SKM-1 (cell line): ENCODE measurements at regions not wholly inside any gene's neighbourhood (a gene's known extent, or its start where the extent isn't known, plus 50 kb on each side); places are given as distances from the start of the nearest gene placed in this dataset.

ENCODE experiments used
- DNase-seq: peaks from one replicate; lab custom pipeline; 2025; ENCODE audit not compliant: unreplicated experiment; lab: John Stamatoyannopoulos, UW

DNA sequence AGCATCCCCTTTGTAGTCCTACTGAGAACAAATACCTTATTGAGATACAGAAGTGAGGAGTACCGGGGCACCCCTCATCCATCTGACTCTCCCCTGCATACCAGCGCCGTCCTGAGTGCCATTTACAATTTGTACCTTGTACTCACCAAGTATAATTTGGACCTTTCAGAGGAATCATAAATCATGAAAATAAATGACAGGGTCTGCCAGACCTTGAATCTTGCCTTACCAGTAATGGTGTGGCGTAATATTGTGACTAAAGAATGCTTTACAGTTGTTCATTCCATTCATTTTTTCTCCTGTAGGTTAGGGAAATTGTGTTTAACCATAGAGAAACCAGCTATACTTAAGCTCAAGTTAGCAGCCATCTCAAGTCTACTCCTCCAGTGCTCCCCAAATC is 243.7 kb upstream of the RGS6 start:
- DNase-seq = no peak

DNA sequence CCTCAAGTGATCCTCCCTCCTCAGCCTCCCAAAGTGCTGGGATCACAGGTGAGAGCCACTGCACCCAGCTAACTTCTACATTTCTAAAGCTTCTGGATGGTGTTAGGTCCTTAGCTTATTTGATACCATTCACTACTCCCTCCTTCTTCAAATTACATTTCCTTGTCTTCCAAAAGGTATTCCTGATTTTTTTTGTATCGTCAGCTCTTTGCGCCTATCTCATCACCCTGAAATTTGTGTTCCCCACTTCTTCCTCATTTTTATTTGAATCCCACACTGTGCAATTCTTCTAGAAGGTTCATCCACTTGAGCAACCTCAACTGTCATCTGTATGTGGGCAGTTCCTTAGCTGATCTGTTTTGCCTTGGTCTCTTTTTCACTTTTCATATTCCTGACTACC is 241.8 kb upstream of the RGS6 start:
- DNase-seq = no peak

DNA sequence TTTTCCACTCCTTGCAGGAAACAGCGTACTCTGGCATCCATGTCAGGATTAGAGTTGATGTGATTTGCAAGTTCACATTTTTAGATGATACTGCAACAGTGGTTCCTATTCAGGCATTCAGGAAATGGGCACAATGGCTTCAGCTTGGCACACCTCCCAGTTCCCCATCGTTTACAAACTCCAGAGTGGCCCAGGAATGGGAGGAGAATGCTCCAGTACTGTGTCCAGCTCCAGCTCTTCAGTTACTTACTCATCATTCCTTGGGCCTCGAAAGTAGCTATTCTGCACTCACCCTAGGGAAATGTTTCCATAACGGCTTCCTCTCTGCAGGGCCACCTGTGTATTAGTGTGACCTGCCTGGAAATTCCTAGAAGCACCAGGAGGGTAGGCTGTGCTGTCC is 239.7 kb upstream of the RGS6 start:
- DNase-seq = no peak

DNA sequence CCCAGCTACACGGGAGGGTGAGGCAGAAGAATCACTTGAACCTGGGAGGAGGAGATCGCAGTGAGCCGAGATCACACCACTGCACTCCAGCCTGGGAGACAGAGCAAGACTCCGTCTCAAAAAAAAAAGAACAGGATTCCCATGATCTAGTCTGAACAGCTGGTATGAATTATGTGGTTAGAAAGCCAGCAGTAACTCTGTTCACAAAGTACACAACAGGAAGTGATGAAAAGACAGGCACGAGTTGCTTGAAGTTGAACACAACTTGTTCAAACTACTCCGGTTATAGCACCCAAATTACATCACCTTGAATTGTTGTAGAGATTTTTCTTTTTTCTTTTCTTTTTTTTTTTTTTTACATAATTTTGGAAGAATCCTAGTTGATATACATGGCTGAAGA is 238.8 kb upstream of the RGS6 start:
- no peak for DNase-seq

DNA sequence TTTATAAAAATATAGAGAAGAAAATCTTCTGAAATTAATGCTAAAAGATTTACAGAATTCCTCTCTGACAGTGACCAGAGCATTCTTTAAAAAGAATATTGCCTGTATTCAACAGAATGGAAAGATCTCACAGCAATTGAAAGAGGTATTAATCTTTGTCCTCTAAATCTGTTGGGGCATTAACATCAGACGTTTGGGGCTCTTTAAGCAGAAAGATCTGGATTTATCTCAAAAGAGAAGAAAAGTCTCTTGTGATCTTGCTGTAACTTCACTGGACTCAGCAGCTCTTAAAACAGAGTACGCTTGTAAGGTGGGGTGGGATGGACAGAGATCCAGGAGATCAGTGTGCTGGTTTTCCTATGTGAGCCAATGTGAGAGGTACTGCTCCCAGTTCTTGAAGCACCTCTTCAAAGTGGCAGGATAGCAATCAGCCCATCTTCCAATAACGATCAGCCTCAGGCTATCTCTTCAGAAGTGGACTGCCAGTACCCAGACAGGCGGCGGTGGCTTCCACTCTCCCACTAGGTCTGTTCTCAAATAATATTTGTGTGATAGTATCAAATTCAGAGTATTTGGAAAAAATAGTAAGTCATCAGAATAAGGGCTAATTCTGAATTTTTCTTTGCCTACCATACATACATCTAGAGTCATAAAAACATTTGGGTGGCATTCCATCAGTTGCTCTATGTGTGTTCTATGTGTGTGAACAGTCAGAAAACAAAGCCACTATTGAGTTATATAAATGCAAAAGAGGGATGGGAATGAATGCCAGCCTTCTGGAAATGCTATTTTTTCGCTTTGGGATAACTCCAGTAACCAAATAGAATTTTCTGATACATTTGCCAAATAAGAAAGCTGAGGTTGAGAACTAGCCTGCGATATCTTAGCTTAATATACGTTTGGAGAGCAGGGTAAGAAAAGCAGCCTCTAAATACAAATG is 237.4 kb upstream of the RGS6 start:
- no peak for DNase-seq

DNA sequence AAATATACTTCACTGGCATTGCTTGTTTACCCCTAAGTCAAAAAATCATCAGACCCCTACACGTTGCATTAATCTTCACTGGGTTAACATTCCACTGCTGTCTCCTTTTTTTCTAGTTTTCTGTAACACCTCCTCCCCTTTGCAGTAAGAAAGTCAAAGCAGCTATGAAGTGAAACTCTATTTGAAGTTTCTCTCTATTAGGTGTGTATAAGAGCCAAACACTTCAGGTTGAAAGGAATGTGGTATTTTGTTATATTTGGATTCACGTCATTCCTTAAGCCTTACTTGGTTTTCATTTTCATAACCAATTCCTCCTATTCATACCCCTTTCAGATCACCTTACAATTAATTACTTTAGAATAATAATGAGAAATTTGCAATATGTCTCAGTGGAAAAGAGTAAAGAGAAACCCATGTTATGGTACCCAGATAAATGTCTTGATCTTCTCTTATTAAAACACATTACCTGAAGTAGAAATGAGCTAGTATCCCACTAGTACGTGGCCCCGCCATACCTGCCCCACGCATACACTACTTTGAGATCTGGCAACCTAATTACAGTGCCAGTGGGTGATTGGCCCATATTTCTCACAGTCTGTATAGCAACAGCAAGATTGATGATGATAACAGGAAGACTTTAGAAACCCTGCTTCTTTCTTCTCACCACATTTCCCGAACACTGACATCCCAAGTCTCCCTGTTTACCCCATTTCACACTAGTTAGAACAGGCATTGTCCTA is 236.4 kb upstream of the RGS6 start:
- DNase-seq = no peak

DNA sequence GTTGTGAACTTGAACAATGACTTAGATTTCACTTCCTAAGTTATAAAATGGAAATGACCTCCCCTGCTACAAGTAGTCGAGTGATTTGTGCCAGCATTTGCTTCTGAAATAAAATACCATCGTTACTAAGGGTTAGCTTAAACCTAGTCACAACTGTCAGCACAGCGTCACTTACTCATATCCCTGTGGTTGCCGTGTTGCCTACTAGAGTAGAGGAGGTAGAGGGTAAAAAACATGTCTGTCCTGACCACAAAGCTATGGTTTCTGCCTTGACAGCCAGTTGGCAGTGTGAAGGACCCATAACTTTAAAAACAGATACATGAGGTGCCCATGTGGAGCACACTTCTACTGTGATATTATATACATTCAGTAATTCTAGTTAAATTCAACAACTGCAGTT is 234.2 kb upstream of the RGS6 start:
- no peak for DNase-seq

DNA sequence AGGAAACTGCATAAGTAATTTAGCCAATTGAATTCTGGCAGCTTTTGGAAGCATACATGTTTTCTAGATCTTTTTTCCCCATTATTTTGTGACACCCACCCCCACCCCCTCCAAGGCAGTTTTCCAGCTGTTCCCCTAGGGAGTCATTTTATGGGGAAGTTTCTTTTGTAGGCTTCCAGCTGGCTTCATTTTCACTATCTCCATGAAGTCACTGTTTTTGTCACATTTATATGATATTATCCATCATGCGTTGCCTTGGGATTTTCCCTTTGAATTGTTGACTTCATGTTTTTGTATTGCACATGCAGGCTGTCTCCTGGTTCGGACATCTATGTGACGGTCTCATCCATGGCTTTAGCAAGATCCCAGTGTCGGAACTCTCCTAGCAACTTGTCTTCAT is 233.6 kb upstream of the RGS6 start:
- no peak for DNase-seq

DNA sequence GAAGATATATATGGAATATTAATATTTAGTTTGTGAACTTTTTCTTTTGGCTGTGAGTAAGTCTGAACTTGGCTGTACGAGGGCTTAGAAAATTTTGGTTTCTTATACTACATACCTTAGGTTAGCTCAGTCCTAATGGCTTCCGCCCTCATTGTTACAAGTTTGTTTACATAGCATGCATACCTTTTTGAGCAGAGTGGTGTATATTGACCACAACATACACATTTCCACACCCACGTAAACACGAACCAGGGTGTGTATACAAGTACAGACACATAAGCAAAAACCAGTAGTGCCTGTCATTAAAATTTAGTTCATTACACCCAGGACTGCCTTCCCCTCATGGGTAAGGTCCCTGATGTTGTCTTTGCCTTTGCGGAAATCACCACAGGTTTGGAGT is 230.2 kb upstream of the RGS6 start:
- DNase-seq = no peak

DNA sequence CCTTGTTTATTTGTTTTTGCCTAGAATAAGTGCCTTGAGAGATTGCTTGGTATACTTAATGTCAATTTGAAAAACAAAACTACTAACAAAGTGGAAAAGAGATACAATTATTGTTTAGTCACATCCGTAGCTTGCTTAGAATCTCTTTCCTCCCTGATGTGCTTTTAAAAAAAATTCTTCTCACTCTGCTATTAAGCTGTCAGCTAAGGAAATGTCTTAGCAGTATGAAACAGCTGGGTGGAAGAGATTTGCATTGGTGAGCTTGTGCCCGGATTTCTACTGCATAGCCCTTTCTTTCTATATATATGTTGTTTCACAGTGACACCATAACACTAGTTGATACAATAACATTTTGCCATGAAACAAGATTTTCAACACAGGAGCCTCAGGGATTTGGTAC is 229.4 kb upstream of the RGS6 start:
- DNase-seq = no peak

DNA sequence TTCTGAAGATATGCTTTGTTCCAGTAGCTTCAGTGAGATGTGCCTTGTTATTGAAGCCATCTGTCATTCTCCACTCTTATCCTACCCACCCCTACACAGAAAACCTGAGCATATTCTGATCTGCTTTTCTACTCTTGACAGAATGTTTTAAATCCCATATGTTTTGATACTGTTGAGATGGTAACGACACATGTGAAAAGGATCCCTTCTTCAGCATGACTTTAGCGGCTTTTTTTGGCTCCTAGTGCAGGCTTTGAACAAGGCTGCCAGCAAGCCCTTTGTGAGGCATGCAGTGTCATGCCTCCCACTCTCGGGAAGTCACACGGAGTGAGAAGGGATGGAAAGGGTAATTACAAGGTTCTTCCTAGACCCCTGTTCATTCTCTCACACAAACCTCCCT is 228.8 kb upstream of the RGS6 start:
- no peak for DNase-seq

DNA sequence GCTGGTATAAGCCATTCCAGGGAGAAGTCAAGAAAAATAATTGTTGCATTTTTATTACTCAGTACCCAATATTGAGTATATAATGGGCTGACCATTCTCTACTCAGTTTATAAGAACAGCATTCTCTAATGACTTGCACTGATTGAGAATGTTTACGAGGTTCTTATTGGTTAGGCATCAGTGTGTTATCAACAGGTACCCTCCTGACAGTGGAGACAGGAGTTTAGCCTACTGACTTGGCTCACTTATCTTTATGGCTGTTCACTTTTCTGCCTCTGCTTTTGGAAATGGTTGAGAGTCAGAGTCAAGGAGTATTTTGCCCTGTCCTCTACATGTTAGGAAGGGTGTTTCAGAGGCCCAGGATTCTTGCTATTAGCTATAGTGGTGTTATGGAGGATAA is 228.0 kb upstream of the RGS6 start:
- no peak for DNase-seq

DNA sequence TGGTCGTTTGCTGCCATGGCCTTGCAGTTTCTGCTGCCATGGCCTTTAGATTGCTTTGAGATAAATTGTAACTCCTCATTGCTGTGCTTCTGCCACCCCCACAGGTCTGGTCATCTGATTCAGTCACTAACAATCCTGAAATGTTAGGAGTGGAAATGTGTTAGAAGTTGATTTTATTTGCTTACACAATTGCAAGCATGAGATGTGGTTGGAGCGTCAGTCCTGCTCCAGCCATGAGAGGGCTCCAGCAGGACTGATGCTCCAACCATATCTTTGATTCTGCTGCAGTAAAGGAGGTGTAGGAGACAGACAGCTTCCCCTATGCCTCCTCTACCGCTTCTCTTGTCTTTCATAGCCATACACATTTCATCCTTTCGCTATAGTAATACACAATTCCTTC is 226.8 kb upstream of the RGS6 start:
- DNase-seq = no peak

DNA sequence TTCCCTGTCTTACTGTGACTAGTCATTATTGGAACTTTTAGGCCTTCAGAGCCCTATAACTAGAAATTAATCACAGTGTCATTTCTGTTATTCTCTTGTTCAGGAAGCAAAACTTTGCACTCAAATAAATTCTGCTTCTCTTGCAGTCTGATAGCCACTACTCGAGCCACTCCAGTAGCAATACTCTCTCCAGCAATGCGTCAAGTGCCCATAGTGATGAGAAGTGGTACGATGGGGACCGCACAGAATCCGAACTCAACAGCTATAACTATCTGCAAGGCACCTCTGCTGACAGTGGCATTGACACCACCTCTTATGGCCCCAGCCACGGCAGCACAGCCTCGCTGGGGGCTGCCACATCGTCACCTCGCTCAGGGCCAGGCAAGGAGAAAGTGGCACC is 223.2 kb upstream of the RGS6 start:
- DNase-seq = no peak

DNA sequence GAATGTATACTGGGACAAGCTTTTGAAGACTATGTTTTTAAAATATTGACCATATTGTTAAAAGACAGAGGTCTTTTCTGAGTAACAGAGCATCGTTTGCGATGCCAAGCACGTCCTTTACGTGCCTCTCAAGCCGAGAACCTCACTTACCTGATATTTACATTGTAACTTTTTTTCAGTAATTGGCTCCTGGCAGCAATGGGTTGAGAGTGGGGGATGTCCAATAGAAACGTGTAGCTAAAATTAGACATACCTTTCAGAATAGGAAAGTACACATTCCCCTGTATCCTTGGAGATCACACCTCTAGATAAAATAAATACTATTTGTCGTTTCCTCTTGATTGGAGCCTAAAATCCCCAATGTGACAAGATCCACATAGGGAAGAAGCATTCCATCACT is 222.2 kb upstream of the RGS6 start:
- no peak for DNase-seq

DNA sequence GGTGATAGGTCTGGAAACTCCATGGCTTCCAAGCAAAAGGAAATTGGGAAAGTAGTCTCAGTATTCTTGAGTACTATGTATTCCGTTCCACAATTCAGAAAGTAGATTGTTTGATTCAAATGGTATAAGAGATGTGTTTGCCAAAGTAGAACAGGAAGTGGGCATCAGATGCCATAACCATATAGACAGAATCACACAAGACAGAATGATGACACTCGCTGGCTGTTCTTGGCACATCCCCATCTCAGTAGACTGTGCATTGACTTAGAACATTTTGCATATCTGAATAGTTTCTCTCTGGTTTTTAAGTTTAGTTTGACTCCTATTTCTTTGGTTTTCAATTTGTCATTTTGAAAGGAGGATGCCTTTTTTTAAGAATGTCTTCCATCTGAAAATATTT is 221.1 kb upstream of the RGS6 start:
- no peak for DNase-seq

DNA sequence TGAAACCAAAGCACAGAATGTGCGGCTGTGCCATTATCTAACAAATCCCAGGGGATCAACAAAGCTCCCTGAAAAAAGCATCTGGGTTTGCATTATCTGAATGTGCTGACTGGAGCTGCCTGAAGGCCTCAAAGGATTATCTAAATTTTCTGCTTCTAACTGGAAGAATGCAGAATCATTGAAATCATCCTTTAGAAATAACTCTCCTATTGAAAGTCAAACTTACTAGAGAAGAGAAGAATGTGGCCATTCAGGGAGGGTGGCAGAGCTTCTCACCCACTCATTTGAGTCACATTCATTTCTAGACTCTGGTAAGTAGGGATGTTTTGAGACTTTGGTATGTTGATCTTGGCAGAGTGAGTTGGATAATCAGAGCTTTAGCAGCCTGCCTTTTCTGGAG is 220.6 kb upstream of the RGS6 start:
- DNase-seq = no peak

DNA sequence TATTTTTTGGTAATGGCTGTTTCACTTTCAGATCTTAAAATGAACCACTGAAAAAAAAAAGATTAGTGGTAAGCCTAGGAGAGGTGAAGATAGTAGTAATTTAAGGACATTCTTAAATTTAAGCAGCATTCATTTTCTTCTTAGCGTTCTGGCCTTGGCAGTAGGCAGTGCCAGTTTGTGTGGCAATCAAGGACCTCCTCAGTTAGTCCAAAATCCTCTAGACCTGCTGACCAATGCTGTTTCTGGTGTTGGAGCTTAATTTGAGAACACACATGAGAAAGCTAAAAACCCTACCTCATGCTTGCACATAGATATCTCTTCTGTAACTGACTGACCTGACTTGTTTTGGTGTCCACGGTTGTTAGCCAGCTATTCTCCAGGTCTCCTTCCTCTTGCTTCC is 219.8 kb upstream of the RGS6 start:
- DNase-seq = no peak

DNA sequence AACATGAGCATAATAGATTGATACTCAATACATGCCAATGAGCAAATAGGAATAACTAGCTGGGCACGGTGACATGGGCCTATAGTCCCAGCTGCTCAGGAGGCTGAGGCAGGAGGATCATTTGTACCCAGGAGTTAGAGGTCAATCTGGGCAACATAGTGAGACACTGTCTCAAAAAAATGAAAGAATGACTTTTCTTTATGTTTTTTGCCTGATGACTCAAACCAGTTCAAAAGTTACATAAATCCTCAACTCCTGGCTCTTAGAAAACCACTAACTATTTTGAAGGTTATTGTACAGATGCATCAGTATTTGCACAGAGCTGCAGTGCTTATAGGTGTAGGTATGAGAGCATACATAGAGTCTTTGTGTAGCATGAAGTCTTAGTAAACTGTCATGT is 219.2 kb upstream of the RGS6 start:
- no peak for DNase-seq

DNA sequence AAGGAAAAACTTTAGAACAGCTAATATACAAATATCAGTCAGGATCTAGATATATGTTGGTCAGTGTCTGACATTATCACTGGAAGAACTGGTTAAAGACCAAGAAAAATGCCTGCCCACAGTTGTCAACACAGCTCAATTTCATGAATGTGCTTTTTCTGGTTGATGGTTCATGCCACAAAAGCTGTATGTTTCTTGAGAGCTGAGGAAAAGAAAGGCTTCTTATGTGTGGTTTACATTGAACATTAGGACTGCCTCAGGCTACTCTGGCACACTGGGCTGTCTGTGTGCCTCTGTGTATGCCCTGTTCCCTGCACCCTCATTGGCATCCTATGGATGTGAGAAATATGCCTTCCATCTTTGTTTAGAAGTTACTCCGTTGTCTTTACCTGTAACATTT is 218.8 kb upstream of the RGS6 start:
- DNase-seq = no peak

DNA sequence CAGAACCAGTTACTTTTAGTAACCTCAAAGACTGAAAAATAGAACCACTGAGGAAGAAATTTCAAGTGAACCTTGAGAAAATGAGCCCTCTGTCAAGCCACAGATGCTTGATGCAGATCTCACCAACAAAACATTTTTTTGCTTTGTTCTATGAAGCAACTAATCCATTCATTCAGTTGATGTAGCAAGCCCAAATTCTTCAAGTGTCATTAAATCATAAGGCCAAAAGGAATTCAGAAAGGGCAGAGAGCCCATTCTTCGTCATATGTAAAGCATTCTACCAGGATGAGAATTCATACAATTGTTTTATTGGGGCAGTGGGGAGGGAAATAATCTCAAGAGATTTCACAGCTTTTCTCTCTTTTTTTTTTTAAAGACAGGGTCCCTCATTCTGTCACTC is 218.0 kb upstream of the RGS6 start:
- DNase-seq = no peak

DNA sequence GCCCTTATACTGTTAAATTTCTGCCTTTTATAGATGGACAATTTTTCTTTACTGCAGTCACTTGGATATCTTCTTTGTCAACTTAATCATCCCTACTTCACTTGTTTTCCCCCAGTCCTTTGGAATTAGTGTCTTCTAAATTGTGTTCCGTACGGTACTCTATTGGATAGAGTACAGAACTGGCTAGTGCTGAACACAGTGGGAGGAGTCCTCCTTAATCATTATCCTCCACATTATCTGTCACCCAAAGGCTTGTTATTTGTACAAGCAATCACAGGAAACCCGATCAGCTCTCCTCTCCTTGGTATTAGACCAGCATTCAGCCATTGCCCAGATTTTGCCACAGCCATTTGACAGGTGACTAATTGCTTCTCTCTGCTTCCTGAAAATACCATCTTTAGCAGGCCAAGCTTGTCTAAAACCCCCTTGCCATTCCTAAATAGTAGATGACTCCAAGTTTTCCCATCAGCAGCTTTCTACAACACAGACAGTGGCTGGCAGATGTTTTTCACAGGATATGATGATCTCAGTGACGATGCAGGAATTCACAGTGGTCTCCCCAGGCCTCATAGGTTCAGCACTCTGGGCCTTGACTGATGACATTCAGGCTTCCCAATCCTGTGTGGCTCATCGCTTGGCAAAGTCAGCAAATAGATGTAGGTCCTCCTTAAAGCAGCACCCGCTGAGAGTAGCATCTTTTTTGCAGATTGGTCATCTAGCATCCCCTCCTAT is 216.0 kb upstream of the RGS6 start:
- no peak for DNase-seq
